HG03442 (cell line): ENCODE measurements at regions not wholly inside any gene's neighbourhood (a gene's known extent, or its start where the extent isn't known, plus 50 kb on each side); places are given as distances from the start of the nearest gene placed in this dataset.
A peak's percentile ranks its signal among the peaks of the same experiment; 100 is the strongest.

Source experiments
- ATAC-seq: cut with Tn5 transposase; IDR thresholded peaks from one replicate; pipeline ENCODE4 v1.9.1; 2021; ENCODE audit warnings: mild to moderate bottlenecking, moderate library complexity; ENCODE audit not compliant: unreplicated experiment

- ATAC-seq: no peak
Observed at GRCh38 chr4:98210281-98210680, 50.9 kb upstream of the RAP1GDS1 start.

GRCh38 chr4:98209111-98209510 lies 52.1 kb upstream of the RAP1GDS1 start:
- no peak for ATAC-seq

GRCh38 chr4:98204236-98204553 lies 57.0 kb upstream of the RAP1GDS1 start:
- ATAC-seq: peak; percentile 56

- ATAC-seq: peak; percentile 78
Observed at GRCh38 chr4:98203332-98204235, 57.6 kb upstream of the RAP1GDS1 start.

GRCh38 chr4:98202907-98203306 lies 58.3 kb upstream of the RAP1GDS1 start:
- ATAC-seq: no peak

- ATAC-seq: no peak
Observed at GRCh38 chr4:98199247-98199646, 56.0 kb upstream of the STPG2 start.

- no peak for ATAC-seq
Observed at GRCh38 chr4:98195005-98195404, 51.7 kb upstream of the STPG2 start.

GRCh38 chr4:98193459-98194105 lies 50.3 kb upstream of the STPG2 start:
- ATAC-seq: no peak
